ENCODE measurements at regions not wholly inside any gene's neighbourhood (a gene's known extent, or its start where the extent isn't known, plus 50 kb on each side); places are given as distances from the start of the nearest gene placed in this dataset.

GRCh38 chr18:8978394-8978793, 124.1 kb upstream of the NDUFV2 start:
- no peak overlapping the region for H3K27ac Mint-ChIP-seq
- no peaks in the 10 kb centered on the region for H3K4me1 Mint-ChIP-seq (ENCODE audit: low read depth)
- ATAC-seq: no peak
- H3K36me3 Mint-ChIP-seq (ENCODE audit: low read depth): no peaks in the 10 kb centered on the region
- peaks cover 2% of the 10 kb centered on the region for H3K27me3 Mint-ChIP-seq
- intact Hi-C loops (cut with micrococcal nuclease): loop anchor here (10.0 kb wide), 1 partner anchor 64 kb away; no protein-coding TSS in a partner anchor
- POLR2A ChIA-PET: interaction anchor here (1.0 kb wide), 1 partner anchor 17 kb away, joined by 4 read pairs; no protein-coding TSS in a partner anchor
- TF ChIP-seq, protein P1, sequence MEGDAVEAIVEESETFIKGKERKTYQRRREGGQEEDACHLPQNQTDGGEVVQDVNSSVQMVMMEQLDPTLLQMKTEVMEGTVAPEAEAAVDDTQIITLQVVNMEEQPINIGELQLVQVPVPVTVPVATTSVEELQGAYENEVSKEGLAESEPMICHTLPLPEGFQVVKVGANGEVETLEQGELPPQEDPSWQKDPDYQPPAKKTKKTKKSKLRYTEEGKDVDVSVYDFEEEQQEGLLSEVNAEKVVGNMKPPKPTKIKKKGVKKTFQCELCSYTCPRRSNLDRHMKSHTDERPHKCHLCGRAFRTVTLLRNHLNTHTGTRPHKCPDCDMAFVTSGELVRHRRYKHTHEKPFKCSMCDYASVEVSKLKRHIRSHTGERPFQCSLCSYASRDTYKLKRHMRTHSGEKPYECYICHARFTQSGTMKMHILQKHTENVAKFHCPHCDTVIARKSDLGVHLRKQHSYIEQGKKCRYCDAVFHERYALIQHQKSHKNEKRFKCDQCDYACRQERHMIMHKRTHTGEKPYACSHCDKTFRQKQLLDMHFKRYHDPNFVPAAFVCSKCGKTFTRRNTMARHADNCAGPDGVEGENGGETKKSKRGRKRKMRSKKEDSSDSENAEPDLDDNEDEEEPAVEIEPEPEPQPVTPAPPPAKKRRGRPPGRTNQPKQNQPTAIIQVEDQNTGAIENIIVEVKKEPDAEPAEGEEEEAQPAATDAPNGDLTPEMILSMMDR (IDR thresholded peaks at IDR 0.05): no peak
- H3K4me3 Mint-ChIP-seq: no peak overlapping the region
- CTCF ChIA-PET: interaction anchor here (0.9 to 2.3 kb wide), 3 partner anchors 10 to 325 kb away, joined by 4 to 14 read pairs (median 4); no protein-coding TSS in a partner anchor
- DNase-seq: no peak
- peaks cover 2% of the 10 kb centered on the region for H3K9me3 Mint-ChIP-seq

- no peak for ATAC-seq
Observed at GRCh38 chr18:8979258-8979988, 123.1 kb upstream of the NDUFV2 start.

GRCh38 chr18:8980496-8980895, 122.0 kb upstream of the NDUFV2 start:
- no peaks in the 10 kb centered on the region for H3K4me1 Mint-ChIP-seq (ENCODE audit: low read depth)
- H3K4me3 Mint-ChIP-seq: no peak overlapping the region
- ATAC-seq: no peak
- H3K27ac Mint-ChIP-seq: no peak overlapping the region
- TF ChIP-seq, protein P1 (IDR thresholded peaks at IDR 0.05): no peak
- no peaks in the 10 kb centered on the region for H3K27me3 Mint-ChIP-seq
- H3K9me3 Mint-ChIP-seq: no peaks in the 10 kb centered on the region
- intact Hi-C loops (cut with micrococcal nuclease): no loop called here
- H3K36me3 Mint-ChIP-seq (ENCODE audit: low read depth): no peaks in the 10 kb centered on the region
- POLR2A ChIA-PET: no interaction called here
- no peak for DNase-seq
- CTCF ChIA-PET: interaction anchor here (2.3 kb wide), 1 partner anchor 8 kb away, joined by 14 read pairs; no protein-coding TSS in a partner anchor

More at GRCh38 chr18:8979258-8979988, 123.1 kb upstream of the NDUFV2 start:
- H3K36me3 Mint-ChIP-seq (ENCODE audit: low read depth): no peaks in the 10 kb centered on the region
- DNase-seq: no peak
- H3K27ac Mint-ChIP-seq: no peak overlapping the region
- ChIA-PET CTCF (interaction anchor here (1.0 to 2.3 kb wide), 2 partner anchors 9 to 326 kb away, joined by 4 to 14 read pairs; no protein-coding TSS in a partner anchor), POLR2A (interaction anchor here (1.0 kb wide), 1 partner anchor 16 kb away, joined by 4 read pairs; no protein-coding TSS in a partner anchor)
- H3K27me3 Mint-ChIP-seq: no peaks in the 10 kb centered on the region
- TF ChIP-seq, protein P1 (IDR thresholded peaks at IDR 0.05): no peak
- no peaks in the 10 kb centered on the region for H3K4me1 Mint-ChIP-seq (ENCODE audit: low read depth)
- H3K9me3 Mint-ChIP-seq: no peaks in the 10 kb centered on the region
- intact Hi-C loops (cut with micrococcal nuclease): loop anchor here (10.0 kb wide), 1 partner anchor 65 kb away; no protein-coding TSS in a partner anchor
- no peak overlapping the region for H3K4me3 Mint-ChIP-seq

DNA sequence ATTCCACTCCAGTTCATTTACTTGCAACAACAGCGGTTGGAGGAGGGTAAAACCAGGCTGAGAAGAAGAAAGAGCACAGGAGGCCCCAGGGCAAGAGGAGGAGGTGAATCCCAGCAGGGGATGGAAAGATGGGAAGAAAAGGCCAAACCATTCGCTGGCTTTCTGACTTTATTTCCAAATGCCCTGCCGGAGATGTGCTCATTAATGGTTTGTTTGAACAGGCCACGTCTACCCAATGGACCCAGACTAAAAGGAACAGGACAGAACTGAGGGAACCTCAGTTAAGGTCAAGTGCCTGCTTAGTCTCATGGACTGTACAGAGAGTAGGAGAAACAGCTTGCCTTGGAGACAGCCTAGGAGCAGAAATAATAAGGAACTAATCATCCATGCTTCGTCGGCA, 121.6 kb upstream of the NDUFV2 start:
- intact Hi-C loops (cut with micrococcal nuclease): no loop called here
- no peaks in the 10 kb centered on the region for H3K4me1 Mint-ChIP-seq (ENCODE audit: low read depth)
- no peak for DNase-seq
- H3K27me3 Mint-ChIP-seq: no peaks in the 10 kb centered on the region
- TF ChIP-seq, protein P1 (IDR thresholded peaks at IDR 0.05): no peak
- H3K36me3 Mint-ChIP-seq (ENCODE audit: low read depth): no peaks in the 10 kb centered on the region
- H3K9me3 Mint-ChIP-seq: no peaks in the 10 kb centered on the region
- CTCF ChIA-PET: interaction anchor here (4.3 kb wide), 1 partner anchor 327 kb away, joined by 18 read pairs; no protein-coding TSS in a partner anchor
- POLR2A ChIA-PET: interaction anchor here (0.6 kb wide), 1 partner anchor 242 kb away, joined by 3 read pairs; no protein-coding TSS in a partner anchor
- H3K27ac Mint-ChIP-seq: no peak overlapping the region
- H3K4me3 Mint-ChIP-seq: no peak overlapping the region
- ATAC-seq: no peak
